GM12873 (cell line): ENCODE measurements at regions not wholly inside any gene's neighbourhood (a gene's known extent, or its start where the extent isn't known, plus 50 kb on each side); places are given as distances from the start of the nearest gene placed in this dataset.

ENCODE experiments used
- CTCF ChIP-seq: IDR thresholded peaks from 2 replicates; pipeline ENCODE4 v1.5.1; 2012; ENCODE audit warnings: low read depth, mild to moderate bottlenecking, moderate library complexity, low read length, control low read depth; ENCODE audit not compliant: insufficient read depth; ENCODE audit errors: missing control alignments

DNA sequence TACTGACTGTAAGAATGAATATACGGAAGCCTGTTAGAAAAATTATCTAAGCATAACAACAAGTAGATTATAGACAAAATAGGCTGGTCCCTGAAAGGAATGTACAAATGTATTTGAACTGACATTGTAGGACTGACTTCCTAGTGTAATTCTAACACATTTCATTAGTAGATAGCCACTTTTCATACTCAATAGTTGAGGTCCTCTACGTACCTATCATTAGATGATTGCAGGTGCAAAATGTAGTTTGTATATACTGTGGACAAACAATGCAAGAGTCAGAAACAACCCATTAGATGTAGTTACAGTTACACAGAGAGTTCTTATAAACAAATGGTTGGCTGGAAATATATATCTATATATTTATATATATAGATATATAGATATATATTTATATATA lies 402.3 kb upstream of the SLITRK6 start:
- no peak for TF ChIP-seq CTCF

DNA sequence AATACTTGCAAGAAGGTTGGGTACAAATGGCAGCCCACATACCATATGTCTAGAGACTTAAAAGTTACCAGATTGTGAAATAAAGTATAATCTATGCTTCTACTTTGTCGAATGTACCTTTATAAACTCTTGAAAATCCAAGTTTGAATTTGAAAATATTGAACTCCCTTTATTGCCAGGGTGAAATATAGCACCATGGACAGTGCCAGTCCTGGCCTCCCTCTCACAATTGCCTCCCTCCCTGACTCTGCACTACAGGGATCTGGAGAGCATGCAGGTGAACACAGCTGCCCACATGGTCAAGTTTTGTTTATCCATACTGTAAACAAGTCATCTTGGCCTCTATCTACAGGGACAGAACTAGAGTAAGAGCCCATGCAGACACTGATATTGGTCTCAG lies 394.1 kb upstream of the SLITRK6 start:
- no peak for TF ChIP-seq CTCF

GRCh38 chr13:86188170-86188569 lies 389.0 kb upstream of the SLITRK6 start:
- TF ChIP-seq CTCF = no peak

GRCh38 chr13:86185636-86186035 lies 386.4 kb upstream of the SLITRK6 start:
- TF ChIP-seq CTCF = no peak

DNA sequence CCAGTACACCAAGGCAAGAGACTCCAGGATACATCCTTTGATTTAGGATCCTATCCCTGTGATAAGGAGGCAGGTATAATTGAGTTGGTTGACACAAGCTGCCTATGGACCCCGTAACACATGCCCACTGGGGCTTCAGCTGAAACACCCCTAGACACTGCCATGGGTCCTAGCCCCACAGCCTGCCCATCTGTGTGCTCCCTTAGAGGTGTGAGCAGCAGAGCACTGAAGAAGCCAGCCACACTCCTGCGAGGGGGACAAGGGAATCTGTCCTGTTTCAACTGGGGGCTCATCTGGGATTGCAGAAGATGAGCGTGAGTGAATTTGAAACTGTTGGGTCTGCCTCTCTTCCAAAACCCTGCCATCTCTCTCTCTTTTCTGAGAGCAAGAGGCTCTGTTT lies 385.9 kb upstream of the SLITRK6 start:
- no peak for TF ChIP-seq CTCF

DNA sequence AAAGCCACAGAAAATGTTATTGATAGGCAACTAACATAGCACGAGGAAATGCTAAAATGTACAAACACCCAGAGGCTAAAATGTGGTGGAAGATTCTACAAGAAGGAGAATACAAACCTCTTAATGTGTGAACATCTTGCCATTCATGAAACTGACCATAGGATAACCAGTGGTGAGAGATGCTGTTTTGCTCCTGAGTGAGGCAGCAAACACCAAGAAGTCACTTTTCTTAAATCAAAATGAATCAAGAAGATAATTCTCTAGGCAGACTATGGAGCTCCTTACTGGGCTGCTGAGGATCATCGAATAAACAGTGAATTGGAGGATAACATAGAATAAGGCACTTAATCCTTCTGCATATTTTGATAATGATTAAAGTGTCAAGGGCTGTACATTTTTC lies 375.4 kb upstream of the SLITRK6 start:
- no peak for TF ChIP-seq CTCF

DNA sequence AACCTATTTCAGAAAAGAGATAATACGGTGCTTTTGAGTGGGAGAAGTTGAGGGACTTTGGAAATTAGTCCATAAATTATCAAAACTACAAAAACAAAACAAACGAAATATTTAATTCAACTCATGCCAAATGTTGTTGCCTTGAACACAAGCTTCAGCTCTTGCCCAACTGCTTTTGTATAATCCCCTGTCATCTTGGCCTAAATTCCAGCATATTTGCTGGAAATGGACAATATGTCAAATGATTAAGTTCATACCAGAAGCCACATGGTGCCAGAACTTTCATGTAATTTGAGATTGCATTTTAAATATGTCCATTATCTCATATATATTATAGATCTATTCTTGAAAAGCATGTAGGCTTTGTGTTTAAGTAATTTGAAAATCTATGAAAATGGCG lies 373.7 kb upstream of the SLITRK6 start:
- no peak for TF ChIP-seq CTCF

DNA sequence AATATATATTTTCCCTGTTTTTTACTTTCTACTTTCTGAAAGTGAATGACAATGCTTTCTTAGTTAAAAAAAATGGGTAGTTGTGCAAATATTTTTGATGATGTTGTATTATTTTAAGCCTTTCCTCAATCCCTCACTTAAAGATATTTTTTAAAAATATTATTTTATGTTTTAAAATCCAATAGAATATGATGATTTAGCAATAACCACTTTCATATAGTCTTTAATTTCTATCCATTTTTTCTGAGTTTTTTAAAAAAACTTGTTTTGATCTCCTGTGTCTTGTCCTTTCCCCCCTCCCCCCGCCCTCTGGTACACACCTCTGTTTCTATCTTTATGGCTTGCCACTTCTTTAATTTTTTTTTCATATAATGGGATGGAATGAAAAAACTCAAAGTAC lies 362.0 kb upstream of the SLITRK6 start:
- TF ChIP-seq CTCF = no peak
